H9 (cell line): ENCODE measurements at regions not wholly inside any gene's neighbourhood (a gene's known extent, or its start where the extent isn't known, plus 50 kb on each side); places are given as distances from the start of the nearest gene placed in this dataset.

Experiments
- DNase-seq: peaks from one replicate; pipeline ENCODE4 v3.0.0-alpha.2; 2017
- H2AFZ ChIP-seq: one replicate; pipeline ENCODE4 v1.6.1; 2013; ENCODE audit warnings: mild to moderate bottlenecking, low read length, control low read depth, moderate library complexity
- H2AK5ac ChIP-seq: 2 replicates; pipeline ENCODE4 v1.6.1; 2013; ENCODE audit warnings: low read length, control low read depth, mixed read lengths; ENCODE audit not compliant: insufficient read length
- H2BK120ac ChIP-seq: one replicate; pipeline ENCODE4 v1.6.1; 2013; ENCODE audit warnings: low read depth, mild to moderate bottlenecking, low read length, control low read depth, inconsistent platforms; ENCODE audit not compliant: poor library complexity, severe bottlenecking
- H2BK12ac ChIP-seq: 2 replicates; pipeline ENCODE4 v1.6.1; 2013; ENCODE audit warnings: low read length, control low read depth, mixed read lengths, low read depth; ENCODE audit not compliant: insufficient read length
- H2BK15ac ChIP-seq: 2 replicates; pipeline ENCODE4 v1.6.1; 2013; ENCODE audit warnings: low read depth, low read length, control low read depth
- H2BK20ac ChIP-seq: one replicate; pipeline ENCODE4 v1.6.1; 2013; ENCODE audit warnings: low read depth, mild to moderate bottlenecking, low read length, control low read depth, inconsistent platforms; ENCODE audit not compliant: poor library complexity, severe bottlenecking
- H2BK5ac ChIP-seq: 2 replicates; pipeline ENCODE4 v1.6.1; 2013; ENCODE audit warnings: low read length, control low read depth, mixed read lengths; ENCODE audit not compliant: insufficient read length
- H3K14ac ChIP-seq: 2 replicates; pipeline ENCODE4 v1.6.1; 2013; ENCODE audit warnings: low read length, control low read depth; ENCODE audit not compliant: insufficient read depth
- H3K18ac ChIP-seq: 2 replicates; pipeline ENCODE4 v1.6.1; 2013; ENCODE audit warnings: low read depth, mild to moderate bottlenecking, mixed read lengths, low read length, control low read depth; ENCODE audit not compliant: insufficient read length
- H3K23ac ChIP-seq: 2 replicates; pipeline ENCODE4 v1.6.1; 2013; ENCODE audit warnings: low read length, control low read depth, mixed read lengths, low read depth; ENCODE audit not compliant: insufficient read length
- H3K23me2 ChIP-seq: 2 replicates; pipeline ENCODE4 v1.6.1; 2013; ENCODE audit warnings: low read depth, mild to moderate bottlenecking, mixed read lengths, low read length, control low read depth; ENCODE audit not compliant: insufficient read length, poor library complexity, severe bottlenecking
- H3K27ac ChIP-seq: 2 replicates; pipeline ENCODE4 v1.5.1; 2013; ENCODE audit warnings: low read length, control low read depth, mixed read lengths, low read depth; ENCODE audit not compliant: insufficient read length
- H3K27me3 ChIP-seq: 2 replicates; pipeline ENCODE4 v1.6.1; 2013; ENCODE audit warnings: low read length, control low read depth, inconsistent platforms; ENCODE audit not compliant: insufficient read depth
- H3K4ac ChIP-seq: 2 replicates; pipeline ENCODE4 v1.6.1; 2013; ENCODE audit warnings: low read depth, mild to moderate bottlenecking, control low read depth, inconsistent platforms, low read length, moderate library complexity
- H3K4me1 ChIP-seq: 2 replicates; pipeline ENCODE4 v1.6.1; 2013; ENCODE audit warnings: low read length, control low read depth, inconsistent platforms; ENCODE audit not compliant: insufficient read depth
- H3K4me2 ChIP-seq: 2 replicates; pipeline ENCODE4 v1.6.1; 2013; ENCODE audit warnings: low read length, control low read depth, mixed read lengths; ENCODE audit not compliant: insufficient read length, insufficient read depth
- H3K56ac ChIP-seq: 2 replicates; pipeline ENCODE4 v1.6.1; 2013; ENCODE audit warnings: low read depth, mild to moderate bottlenecking, mixed read lengths, low read length, control low read depth; ENCODE audit not compliant: insufficient read length
- H3K79me1 ChIP-seq: 2 replicates; pipeline ENCODE4 v1.6.1; 2013; ENCODE audit warnings: low read depth, mild to moderate bottlenecking, moderate library complexity, low read length, control low read depth, inconsistent platforms; ENCODE audit not compliant: insufficient read depth, poor library complexity, severe bottlenecking
- H3K79me2 ChIP-seq: 2 replicates; pipeline ENCODE4 v1.6.1; 2013; ENCODE audit warnings: low read length, control low read depth, inconsistent platforms; ENCODE audit not compliant: insufficient read depth
- H3K9ac ChIP-seq: 2 replicates; pipeline ENCODE4 v1.6.1; 2013; ENCODE audit warnings: low read length, control low read depth, mixed read lengths; ENCODE audit not compliant: insufficient read length; ENCODE audit errors: extremely low read depth
- H3K9me3 ChIP-seq: one replicate; pipeline ENCODE4 v1.6.1; 2013; ENCODE audit warnings: low read depth, low read length, inconsistent platforms; ENCODE audit not compliant: control insufficient read depth
- H3T11ph ChIP-seq: one replicate; pipeline ENCODE4 v1.6.1; 2013; ENCODE audit warnings: mild to moderate bottlenecking, low read length, control low read depth, inconsistent platforms
- H4K20me1 ChIP-seq: one replicate; pipeline ENCODE4 v1.6.1; 2013; ENCODE audit not compliant: control insufficient read depth, insufficient read length, insufficient read depth
- H4K5ac ChIP-seq: 2 replicates; pipeline ENCODE4 v1.6.1; 2013; ENCODE audit warnings: low read depth, mild to moderate bottlenecking, mixed read lengths, low read length, control low read depth; ENCODE audit not compliant: insufficient read length
- H4K8ac ChIP-seq: replicated peaks from 2 replicates; pipeline ENCODE4 v1.6.1; 2013; ENCODE audit warnings: low read length, control low read depth, mixed read lengths, low read depth; ENCODE audit not compliant: insufficient read length
- H4K91ac ChIP-seq: 2 replicates; pipeline ENCODE4 v1.6.1; 2013; ENCODE audit warnings: low read depth, mild to moderate bottlenecking, moderate library complexity, mixed read lengths, low read length, control low read depth; ENCODE audit not compliant: insufficient read length
- H3K27ac Mint-ChIP-seq, 3 experiments: 2 replicates in 2 of 3; 3 replicates in 1 of 3; pipeline ENCODE4 v1.8.0; 2020 to 2021; ENCODE audit warnings: mixed read lengths in 3 of 3, mild to moderate bottlenecking in 1 of 3, moderate library complexity in 1 of 3
- H3K27me3 Mint-ChIP-seq: 2 replicates; pipeline ENCODE4 v1.8.0; 2021; ENCODE audit warnings: low read depth, mild to moderate bottlenecking, moderate library complexity, mixed read lengths
- H3K36me3 Mint-ChIP-seq, 3 experiments: 2 replicates in 2 of 3; 3 replicates in 1 of 3; pipeline ENCODE4 v1.8.0; 2020 to 2021; ENCODE audit warnings: low read depth in 3 of 3, mixed read lengths in 3 of 3; ENCODE audit not compliant: insufficient read depth in 1 of 3
- H3K4me1 Mint-ChIP-seq, 2 experiments: 2 replicates each; pipeline ENCODE4 v1.8.0; 2020; ENCODE audit warnings: mixed read lengths in 2 of 2
- H3K4me3 Mint-ChIP-seq, 2 experiments: 2 replicates in 1 of 2; 3 replicates in 1 of 2; pipeline ENCODE4 v1.8.0; 2020 to 2021; ENCODE audit warnings: mild to moderate bottlenecking in 2 of 2, mixed read lengths in 2 of 2, moderate library complexity in 1 of 2
- H3K9me3 Mint-ChIP-seq, 2 experiments: 2 replicates in 1 of 2; 3 replicates in 1 of 2; pipeline ENCODE4 v1.8.0; 2020; ENCODE audit warnings: mild to moderate bottlenecking in 2 of 2, mixed read lengths in 2 of 2, moderate library complexity in 1 of 2
- WGBS: extraction: QIAGEN DNeasy Blood & Tissue Kit; methylation state at CpG from one replicate; pipeline ENCODE4 v1.1.7; 2013; ENCODE audit warnings: missing lambda C conversion rate, low lambda C conversion rate, mixed read lengths; ENCODE audit not compliant: insufficient read length; ENCODE audit errors: extremely low coverage; 5-methylcytosine and 5-hydroxymethylcytosine counted together
- TF ChIP-seq, protein P1 (sequence below): fragments of 200-600 bp; sonication (generic); conservative IDR thresholded peaks from 3 replicates; pipeline ENCODE4 v1.8.0; 2021; ENCODE audit warnings: antibody characterized with exemption, mild to moderate bottlenecking

DNA sequence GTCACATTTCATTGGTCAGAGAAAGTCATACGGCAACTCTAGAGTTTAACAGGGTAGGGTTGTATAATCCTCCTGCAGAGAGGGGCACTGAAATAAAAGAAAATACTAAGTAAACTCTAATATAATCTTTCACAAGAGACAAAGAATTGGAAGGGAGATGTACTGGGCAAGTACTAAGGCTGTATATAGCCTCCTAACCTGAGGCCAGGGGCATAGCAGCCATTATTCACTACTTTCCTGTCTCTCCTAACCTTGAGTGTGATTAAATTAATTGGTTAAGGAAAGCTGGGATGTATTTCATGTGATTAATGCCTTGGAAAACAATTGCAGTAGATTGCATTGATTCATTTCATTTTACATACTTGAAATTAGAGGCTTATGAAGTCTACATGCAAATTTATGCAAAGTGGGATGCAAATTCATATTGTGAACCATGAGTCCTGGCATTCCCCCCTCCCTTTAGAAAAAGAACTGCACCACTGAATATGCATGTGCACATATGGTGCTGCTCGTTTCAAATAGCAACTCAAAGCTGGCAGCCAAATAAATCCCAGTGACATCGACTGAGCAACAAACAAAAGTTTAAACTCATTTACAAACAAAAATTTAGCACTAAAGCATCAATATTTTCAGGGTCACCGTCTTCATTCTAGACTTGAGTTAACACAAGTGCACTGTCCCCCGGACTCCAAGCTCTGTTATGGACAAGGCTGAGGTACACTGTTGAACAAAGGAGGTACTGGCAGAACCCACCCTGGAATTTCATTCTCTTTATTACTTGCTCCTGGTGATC is 70.0 kb downstream of the DMAC1 start:
- Histone ChIP-seq H2BK15ac (no peak overlapping the region), H2BK12ac (no peak overlapping the region), H3K79me2 (no peaks in the 10 kb centered on the region), H2BK5ac (no peak overlapping the region), H4K5ac (no peak overlapping the region), H3K27me3 (no peaks in the 10 kb centered on the region), H3K23me2 (no peaks in the 10 kb centered on the region), H3K56ac (no peak overlapping the region), H2AK5ac (no peak overlapping the region), H3K79me1 (no peaks in the 10 kb centered on the region), H3K9me3 (no peaks in the 10 kb centered on the region), H4K20me1 (no peaks in the 10 kb centered on the region), H3K14ac (no peak overlapping the region), H3K18ac (no peak overlapping the region), H3K23ac (no peak overlapping the region), H2AFZ (no peak overlapping the region), H3T11ph (no peak overlapping the region), H3K4me1 (no peaks in the 10 kb centered on the region; the same call in 1 of the 2 replicates), H3K9ac (no peak overlapping the region), H2BK120ac (no peak overlapping the region), H4K91ac (no peak overlapping the region), H3K4ac (no peak overlapping the region), H4K8ac (no peak overlapping the region), H3K27ac (no peak overlapping the region), H2BK20ac (no peak overlapping the region), H3K4me2 (no peak overlapping the region)
- Mint-ChIP-seq H3K9me3 (no peaks in the 10 kb centered on the region), H3K27ac (no peak overlapping the region), H3K36me3 (no peaks in the 10 kb centered on the region), H3K4me1 (peaks cover 2 to 11% of the 10 kb centered on the region in 2 experiments), H3K27me3 (no peaks in the 10 kb centered on the region), H3K4me3 (no peak overlapping the region)
- TF ChIP-seq, protein P1, sequence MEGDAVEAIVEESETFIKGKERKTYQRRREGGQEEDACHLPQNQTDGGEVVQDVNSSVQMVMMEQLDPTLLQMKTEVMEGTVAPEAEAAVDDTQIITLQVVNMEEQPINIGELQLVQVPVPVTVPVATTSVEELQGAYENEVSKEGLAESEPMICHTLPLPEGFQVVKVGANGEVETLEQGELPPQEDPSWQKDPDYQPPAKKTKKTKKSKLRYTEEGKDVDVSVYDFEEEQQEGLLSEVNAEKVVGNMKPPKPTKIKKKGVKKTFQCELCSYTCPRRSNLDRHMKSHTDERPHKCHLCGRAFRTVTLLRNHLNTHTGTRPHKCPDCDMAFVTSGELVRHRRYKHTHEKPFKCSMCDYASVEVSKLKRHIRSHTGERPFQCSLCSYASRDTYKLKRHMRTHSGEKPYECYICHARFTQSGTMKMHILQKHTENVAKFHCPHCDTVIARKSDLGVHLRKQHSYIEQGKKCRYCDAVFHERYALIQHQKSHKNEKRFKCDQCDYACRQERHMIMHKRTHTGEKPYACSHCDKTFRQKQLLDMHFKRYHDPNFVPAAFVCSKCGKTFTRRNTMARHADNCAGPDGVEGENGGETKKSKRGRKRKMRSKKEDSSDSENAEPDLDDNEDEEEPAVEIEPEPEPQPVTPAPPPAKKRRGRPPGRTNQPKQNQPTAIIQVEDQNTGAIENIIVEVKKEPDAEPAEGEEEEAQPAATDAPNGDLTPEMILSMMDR, result no peak
- no CpG with 5 or more reads among the region's 5 CpGs for WGBS
- no peak for DNase-seq
